HepG2 (cell line): ENCODE measurements at regions not wholly inside any gene's neighbourhood (a gene's known extent, or its start where the extent isn't known, plus 50 kb on each side); places are given as distances from the start of the nearest gene placed in this dataset.

ENCODE experiments used
- ATAC-seq: fragments of 200-7000 bp; cut with Tn5 transposase; 3 replicates; pipeline ENCODE4 v1.9.1; 2020; ENCODE audit warnings: mild to moderate bottlenecking, moderate library complexity
- BruUV-seq: library from RNA; stranded (reverse); fragments of 400-500 nt; replicated peaks from 2 replicates; lab custom pipeline; 2021; lab: Mats Ljungman, UMichigan
- CTCF ChIA-PET: fragments of 300-600 bp; formaldehyde crosslinking; extraction: SDS; loops from one replicate; lab custom pipeline; 2021; ENCODE audit warnings: low total read pairs, inconsistent platforms, low intra/inter-chr PET ratio; lab: Yijun Ruan, JAX
- POLR2A ChIA-PET: fragments of 350-600 bp; sonication (Branson Sonifier 250); formaldehyde crosslinking; loops from one replicate; lab custom pipeline; 2020; ENCODE audit warnings: antibody characterized with exemption, inconsistent platforms; lab: Yijun Ruan, JAX
- DNase-seq: peaks from one replicate; pipeline ENCODE4 v3.0.0-alpha.2; 2015; ENCODE audit warnings: low spot score
- FAIRE-seq: peaks from 3 replicates; lab custom pipeline; 2011; peaks lifted over from hg19 to GRCh38; lab: Jason Lieb, UNC
- H2AFZ ChIP-seq: one replicate; pipeline ENCODE4 v1.6.1; 2011; ENCODE audit warnings: low read length, inconsistent platforms
- H3K27ac ChIP-seq: fragments of 300-600 bp; 3 replicates; pipeline ENCODE4 v1.8.0; 2011; ENCODE audit warnings: mixed run types, mild to moderate bottlenecking, mixed read lengths, low read length, inconsistent platforms; ENCODE audit not compliant: insufficient read depth; ENCODE audit errors: extremely low read length
- H3K27me3 ChIP-seq, 2 experiments: fragments of 200-600 bp in 1 of 2; 2 replicates in 1 of 2; 3 replicates in 1 of 2; pipeline versions ENCODE4 v1.6.0 to v1.8.0; 2011; ENCODE audit warnings: low read length in 2 of 2, mild to moderate bottlenecking in 2 of 2, moderate library complexity in 2 of 2, inconsistent platforms in 1 of 2; ENCODE audit not compliant: insufficient read depth in 2 of 2, control insufficient read depth in 1 of 2
- H3K36me3 ChIP-seq, 2 experiments: fragments of 200-600 bp in 1 of 2; replicated peaks in 1 of 2; 2 replicates in 1 of 2; 3 replicates in 1 of 2; pipeline versions ENCODE4 v1.5.1 to v1.8.0; 2011; ENCODE audit warnings: low read length in 2 of 2, inconsistent platforms in 1 of 2; ENCODE audit not compliant: insufficient read depth in 2 of 2, control insufficient read depth in 1 of 2
- H3K4me1 ChIP-seq: 2 replicates; pipeline ENCODE4 v1.5.1; 2012; ENCODE audit warnings: low read length, inconsistent platforms; ENCODE audit not compliant: insufficient read depth
- H3K4me2 ChIP-seq: 2 replicates; pipeline ENCODE4 v1.6.0; 2011; ENCODE audit warnings: low read depth, low read length, inconsistent platforms
- H3K4me3 ChIP-seq, 3 experiments: fragments of 200-600 bp in 1 of 3; sonication (generic), shearing (Covaris generic) in 1 of 3; replicated peaks in 1 of 3; 2 replicates each; pipeline ENCODE4 v1.5.1; 2011 to 2016; ENCODE audit warnings: low read length in 3 of 3, inconsistent platforms in 2 of 3, low read depth in 2 of 3, mild to moderate bottlenecking in 2 of 3, control low read depth in 1 of 3, mixed read lengths in 1 of 3; ENCODE audit not compliant: insufficient read depth in 1 of 3
- H3K79me2 ChIP-seq: one replicate; pipeline ENCODE4 v1.6.1; 2011; ENCODE audit warnings: low read length, inconsistent platforms; ENCODE audit not compliant: insufficient read depth
- H3K9ac ChIP-seq: 2 replicates; pipeline ENCODE4 v1.6.0; 2011; ENCODE audit warnings: mild to moderate bottlenecking, low read depth, low read length, inconsistent platforms; ENCODE audit not compliant: insufficient read depth
- H3K9me3 ChIP-seq: 2 replicates; pipeline ENCODE4 v1.5.1; 2012; ENCODE audit warnings: mild to moderate bottlenecking, low read length
- H4K20me1 ChIP-seq: 2 replicates; pipeline ENCODE4 v1.6.0; 2011; ENCODE audit warnings: inconsistent platforms, mild to moderate bottlenecking, low read length, moderate library complexity; ENCODE audit not compliant: insufficient read depth
- FIP1L1 ChIP-seq: fragments of 200-400 bp; formaldehyde crosslinking; IDR thresholded peaks from 2 replicates; pipeline ENCODE4 v1.6.1; 2018; ENCODE audit warnings: low read depth, mild to moderate bottlenecking, low read length, moderate library complexity, borderline replicate concordance; ENCODE audit not compliant: insufficient read depth
- IKZF4 ChIP-seq: sonication (generic); formaldehyde crosslinking; IDR thresholded peaks from 2 replicates; pipeline ENCODE4 v1.5.1; 2020; ENCODE audit warnings: borderline replicate concordance, mild to moderate bottlenecking, low read depth, missing genetic modification reagents; ENCODE audit errors: not compliant biosample characterization
- PATZ1 ChIP-seq: sonication (generic); formaldehyde crosslinking; IDR thresholded peaks from 2 replicates; pipeline ENCODE4 v1.4.0; 2020; ENCODE audit warnings: missing genetic modification reagents
- WIZ ChIP-seq: sonication (generic); formaldehyde crosslinking; IDR thresholded peaks from 2 replicates; pipeline ENCODE4 v1.5.1; 2020; ENCODE audit warnings: mild to moderate bottlenecking, missing genetic modification reagents
- ZNF335 ChIP-seq: sonication (generic); formaldehyde crosslinking; IDR thresholded peaks from 2 replicates; pipeline ENCODE4 v1.4.0; 2020; ENCODE audit warnings: missing genetic modification reagents
- ZNF431 ChIP-seq: sonication (generic); formaldehyde crosslinking; IDR thresholded peaks from 2 replicates; pipeline ENCODE4 v1.9.0; 2022; ENCODE audit warnings: missing genetic modification reagents, low read depth, mild to moderate bottlenecking, borderline replicate concordance
- ZNF510 ChIP-seq: sonication (generic); formaldehyde crosslinking; IDR thresholded peaks from 2 replicates; pipeline ENCODE4 v1.4.0; 2020; ENCODE audit warnings: low read depth, mild to moderate bottlenecking, missing genetic modification reagents
- ZNF790 ChIP-seq: sonication (generic); formaldehyde crosslinking; IDR thresholded peaks from 2 replicates; pipeline ENCODE4 v1.8.0; 2022; ENCODE audit warnings: missing genetic modification reagents, mild to moderate bottlenecking, borderline replicate concordance
- WGBS: methylation state at CpG from one replicate; pipeline ENCODE4 v1.1.6; 2017; ENCODE audit warnings: low lambda C conversion rate; 5-methylcytosine and 5-hydroxymethylcytosine counted together
- in situ Hi-C: cut with HindIII; loops from 2 replicates; pipeline ENCODE4 v1.10.0; 2017; ENCODE audit warnings: low pct_unique_long_range_greater_than_20kb; ENCODE audit not compliant: extremely low pct_ligation_motif_present
- intact Hi-C: fragments of 100-400 bp; cut with micrococcal nuclease; formaldehyde crosslinking; loops from one replicate; pipeline ENCODE4 v1.10.0; 2022; ENCODE audit not compliant: unreplicated experiment
- TF ChIP-seq, protein P1 (sequence below): sonication (generic); formaldehyde crosslinking; IDR thresholded peaks from 2 replicates; pipeline ENCODE4 v1.9.0; 2021; ENCODE audit warnings: missing genetic modification reagents, borderline replicate concordance

DNA sequence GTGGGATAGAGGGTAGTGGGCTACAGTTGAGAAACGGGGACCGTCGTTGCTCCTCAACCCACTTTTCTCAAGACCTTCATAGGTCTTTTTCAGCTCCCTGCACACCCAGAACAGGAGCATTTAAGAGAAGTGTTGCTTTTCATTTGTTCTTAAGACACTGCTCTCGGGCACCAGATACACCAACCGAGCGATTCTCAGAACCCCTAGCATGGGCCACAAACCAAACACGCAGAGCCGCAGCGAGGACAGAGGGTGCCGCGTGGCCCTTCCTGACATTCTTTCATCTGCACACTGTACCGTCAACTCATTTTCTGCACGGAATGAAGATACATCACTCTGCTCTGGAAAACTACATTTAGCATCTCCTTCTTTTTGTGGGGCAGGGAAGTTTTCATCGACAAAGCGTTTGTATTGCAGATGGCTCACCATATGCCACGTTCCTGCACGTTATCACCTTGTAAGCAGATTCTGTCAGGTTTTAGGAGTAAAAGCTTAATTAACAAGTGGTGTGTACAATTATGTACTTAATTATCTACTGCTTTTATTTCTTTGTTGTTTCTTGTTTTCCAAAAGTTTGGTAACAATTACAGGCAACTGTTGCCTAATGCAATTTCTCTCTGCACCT is 70.4 kb upstream of the MLN start:
- Histone ChIP-seq H3K27me3 (peaks cover 6 to 66% of the 10 kb centered on the region in 2 experiments; a peak in 4 of 5 replicates), H3K27ac (no peak overlapping the region)
- no TSS peak for BruUV-seq

More for the DNA sequence above, 70.4 kb upstream of the MLN start:
- no peaks in the 10 kb centered on the region for H4K20me1 ChIP-seq
- no peak overlapping the region for H3K4me3 ChIP-seq
- FAIRE-seq, result no peak
- H3K4me2 ChIP-seq, result no peak overlapping the region
- WGBS, result 52% methylated on average over 17 of the region's 17 CpGs
- no peak for ATAC-seq
- ChIA-PET CTCF (no interaction called here), POLR2A (no interaction called here)
- H3K9me3 ChIP-seq, result no peaks in the 10 kb centered on the region
- H3K36me3 ChIP-seq, result no peaks in the 10 kb centered on the region
- H3K4me1 ChIP-seq, result no peaks in the 10 kb centered on the region
- H3K79me2 ChIP-seq, result no peaks in the 10 kb centered on the region
- DNase-seq, result no peak
- intact Hi-C loops, result no loop called here
- no peak overlapping the region for H2AFZ ChIP-seq
- TF ChIP-seq, protein P1, sequence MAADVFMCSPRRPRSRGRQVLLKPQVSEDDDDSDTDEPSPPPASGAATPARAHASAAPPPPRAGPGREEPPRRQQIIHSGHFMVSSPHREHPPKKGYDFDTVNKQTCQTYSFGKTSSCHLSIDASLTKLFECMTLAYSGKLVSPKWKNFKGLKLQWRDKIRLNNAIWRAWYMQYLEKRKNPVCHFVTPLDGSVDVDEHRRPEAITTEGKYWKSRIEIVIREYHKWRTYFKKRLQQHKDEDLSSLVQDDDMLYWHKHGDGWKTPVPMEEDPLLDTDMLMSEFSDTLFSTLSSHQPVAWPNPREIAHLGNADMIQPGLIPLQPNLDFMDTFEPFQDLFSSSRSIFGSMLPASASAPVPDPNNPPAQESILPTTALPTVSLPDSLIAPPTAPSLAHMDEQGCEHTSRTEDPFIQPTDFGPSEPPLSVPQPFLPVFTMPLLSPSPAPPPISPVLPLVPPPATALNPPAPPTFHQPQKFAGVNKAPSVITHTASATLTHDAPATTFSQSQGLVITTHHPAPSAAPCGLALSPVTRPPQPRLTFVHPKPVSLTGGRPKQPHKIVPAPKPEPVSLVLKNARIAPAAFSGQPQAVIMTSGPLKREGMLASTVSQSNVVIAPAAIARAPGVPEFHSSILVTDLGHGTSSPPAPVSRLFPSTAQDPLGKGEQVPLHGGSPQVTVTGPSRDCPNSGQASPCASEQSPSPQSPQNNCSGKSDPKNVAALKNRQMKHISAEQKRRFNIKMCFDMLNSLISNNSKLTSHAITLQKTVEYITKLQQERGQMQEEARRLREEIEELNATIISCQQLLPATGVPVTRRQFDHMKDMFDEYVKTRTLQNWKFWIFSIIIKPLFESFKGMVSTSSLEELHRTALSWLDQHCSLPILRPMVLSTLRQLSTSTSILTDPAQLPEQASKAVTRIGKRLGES (CRISPR knock-in tag), result no peak
- TF ChIP-seq PATZ1 (CRISPR knock-in tag) (no peak), ZNF335 (CRISPR knock-in tag) (no peak), ZNF790 (no peak), WIZ (no peak), ZNF510 (CRISPR knock-in tag) (no peak), ZNF431 (CRISPR knock-in tag) (no peak), FIP1L1 (no peak), IKZF4 (no peak)
- in situ Hi-C loops, result no loop called here
- H3K9ac ChIP-seq, result no peak overlapping the region
